HG03066 (cell line): ENCODE measurements at regions not wholly inside any gene's neighbourhood (a gene's known extent, or its start where the extent isn't known, plus 50 kb on each side); places are given as distances from the start of the nearest gene placed in this dataset.
"Not testable (repeated sequence)": the region's sequence is repeated elsewhere in the genome, so short reads cannot be mapped to it uniquely, and the experiment has no call there.

Experiments used
- ATAC-seq: cut with Tn5 transposase; IDR thresholded peaks from one replicate; pipeline ENCODE4 v1.9.1; 2021; ENCODE audit warnings: low read depth; ENCODE audit not compliant: unreplicated experiment

GRCh38 chr12:59066445-59066844 lies 146.1 kb upstream of the LRIG3 start:
- ATAC-seq, result no peak

GRCh38 chr12:59059088-59059935 lies 139.0 kb upstream of the LRIG3 start:
- no peak for ATAC-seq

- no peak for ATAC-seq
These were observed 136.7 kb upstream of the LRIG3 start for GRCh38 chr12:59056966-59057365.

GRCh38 chr12:59055204-59055860 lies 135.0 kb upstream of the LRIG3 start:
- ATAC-seq, result no peak

- not testable (repeated sequence) for ATAC-seq
These were observed 133.1 kb upstream of the LRIG3 start for GRCh38 chr12:59053266-59053899.

GRCh38 chr12:59046763-59047534 lies 126.6 kb upstream of the LRIG3 start:
- ATAC-seq, result no peak

GRCh38 chr12:59044791-59045190 lies 124.5 kb upstream of the LRIG3 start:
- no peak for ATAC-seq

- no peak for ATAC-seq
These were observed 121.2 kb upstream of the LRIG3 start for GRCh38 chr12:59041241-59042121.

- no peak for ATAC-seq
These were observed 120.4 kb upstream of the LRIG3 start for GRCh38 chr12:59040656-59041055.

- no peak for ATAC-seq
These were observed 119.7 kb upstream of the LRIG3 start for GRCh38 chr12:59040043-59040442.

- ATAC-seq, result no peak
These were observed 118.7 kb upstream of the LRIG3 start for GRCh38 chr12:59039005-59039404.

- no peak for ATAC-seq
These were observed 116.9 kb upstream of the LRIG3 start for GRCh38 chr12:59036973-59037762.

GRCh38 chr12:59036347-59036746 lies 116.0 kb upstream of the LRIG3 start:
- no peak for ATAC-seq

GRCh38 chr12:59031313-59031712 lies 111.0 kb upstream of the LRIG3 start:
- ATAC-seq, result no peak

- no peak for ATAC-seq
These were observed 110.1 kb upstream of the LRIG3 start for GRCh38 chr12:59030415-59030814.

GRCh38 chr12:59027199-59027598 lies 106.9 kb upstream of the LRIG3 start:
- ATAC-seq, result no peak

- no peak for ATAC-seq
These were observed 103.6 kb upstream of the LRIG3 start for GRCh38 chr12:59023861-59024424.

- ATAC-seq, result no peak
These were observed 100.0 kb upstream of the LRIG3 start for GRCh38 chr12:59020073-59020946.
